ENCODE measurements at regions not wholly inside any gene's neighbourhood (a gene's known extent, or its start where the extent isn't known, plus 50 kb on each side); places are given as distances from the start of the nearest gene placed in this dataset.

DNA sequence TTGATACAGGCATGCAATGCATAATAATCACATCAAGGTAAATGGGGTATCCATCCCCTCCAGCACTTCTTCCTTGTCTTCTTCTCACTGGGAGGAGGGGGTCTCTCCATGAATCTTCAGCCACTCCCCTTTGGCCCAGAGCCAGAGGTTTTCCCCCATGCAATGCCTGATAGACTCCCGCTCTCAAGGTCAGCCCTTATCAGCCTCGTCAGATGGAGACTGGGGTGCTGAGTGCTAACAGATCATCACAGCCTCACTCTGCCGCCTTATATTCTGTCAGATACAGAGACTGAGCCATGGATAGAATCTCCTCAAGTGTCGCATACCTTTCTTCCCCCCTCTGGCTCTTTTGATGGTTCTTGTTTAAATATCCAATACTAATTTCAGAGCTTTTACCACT is 503.1 kb downstream of the AACS start:
- no peak for DNase-seq (ENCODE audit: low spot score)

DNA sequence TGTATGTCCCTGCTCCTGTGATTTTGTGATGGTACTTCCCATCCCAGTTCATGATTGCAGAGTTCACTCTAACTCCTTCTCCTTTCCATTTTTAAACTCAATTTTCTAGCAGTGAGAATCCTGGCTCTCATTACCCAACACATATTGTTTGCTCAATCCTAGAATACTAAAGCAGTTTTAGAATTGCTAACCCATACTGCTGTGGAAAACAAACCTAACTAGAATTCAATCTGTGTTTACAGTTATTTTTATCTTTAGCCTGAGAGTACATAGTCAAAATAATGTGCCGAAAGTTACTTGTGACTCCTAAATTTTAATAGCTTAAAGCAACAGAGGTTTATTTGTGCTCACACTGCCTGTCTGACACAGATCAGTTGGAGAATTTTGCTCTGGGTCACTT is 508.0 kb downstream of the AACS start:
- DNase-seq (ENCODE audit: low spot score), result no peak

DNA sequence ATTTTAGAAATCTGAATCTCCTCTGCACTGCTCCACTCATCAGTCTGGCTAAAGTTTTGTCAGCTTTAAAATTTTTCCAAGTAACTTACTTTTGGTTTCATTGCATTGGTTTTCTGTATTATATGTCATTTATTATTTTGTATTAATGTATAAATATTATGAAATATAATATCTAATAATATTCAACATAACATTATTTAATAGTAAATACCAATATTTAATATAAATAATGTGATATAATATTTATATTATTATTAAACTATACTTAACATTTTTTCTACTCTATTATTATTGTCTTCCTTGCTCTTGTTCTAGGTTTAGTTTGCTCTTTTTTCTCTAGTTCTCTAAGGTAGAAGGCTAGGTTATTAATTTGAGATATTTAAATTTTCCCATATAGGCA is 512.1 kb downstream of the AACS start:
- DNase-seq (ENCODE audit: low spot score), result no peak

DNA sequence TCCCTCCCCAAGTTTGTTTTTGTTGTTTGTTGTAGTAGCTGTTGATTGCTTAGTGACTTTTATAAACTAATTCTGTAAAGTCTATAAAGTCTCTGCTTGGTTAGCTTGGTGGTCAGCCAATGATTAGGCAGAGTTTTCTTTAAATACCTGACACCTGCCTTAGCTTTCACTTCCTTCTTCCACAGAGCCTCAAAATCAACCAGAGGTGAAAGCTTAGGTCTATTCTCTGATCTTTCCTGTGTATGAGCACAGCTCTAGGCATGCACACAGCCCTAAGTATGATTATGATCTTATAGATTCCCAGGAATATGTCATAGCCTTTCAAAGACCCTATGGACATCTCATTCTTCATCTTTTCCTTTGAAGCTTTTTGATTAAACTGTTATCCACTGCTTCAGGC is 514.7 kb downstream of the AACS start:
- DNase-seq (ENCODE audit: low spot score), result no peak

DNA sequence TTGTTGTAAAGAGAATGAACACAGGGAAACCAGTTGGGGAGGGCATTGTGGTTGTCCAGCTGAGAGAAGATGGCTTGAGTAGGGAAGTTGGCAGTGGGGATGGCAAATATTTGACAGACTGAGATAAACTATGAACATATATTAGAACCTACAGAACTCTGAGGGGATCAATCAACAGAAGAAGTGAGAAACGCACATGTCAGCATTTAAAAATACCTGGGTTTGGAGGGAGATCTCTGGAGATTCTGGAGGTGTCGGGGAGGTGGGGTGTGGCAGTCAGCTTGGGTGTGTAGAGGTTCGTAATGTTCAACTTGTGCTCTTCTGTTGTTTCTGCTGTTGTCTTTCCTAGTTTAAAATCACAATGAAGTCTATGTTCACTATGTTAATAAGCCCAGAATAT is 517.8 kb downstream of the AACS start:
- DNase-seq (ENCODE audit: low spot score), result no peak

DNA sequence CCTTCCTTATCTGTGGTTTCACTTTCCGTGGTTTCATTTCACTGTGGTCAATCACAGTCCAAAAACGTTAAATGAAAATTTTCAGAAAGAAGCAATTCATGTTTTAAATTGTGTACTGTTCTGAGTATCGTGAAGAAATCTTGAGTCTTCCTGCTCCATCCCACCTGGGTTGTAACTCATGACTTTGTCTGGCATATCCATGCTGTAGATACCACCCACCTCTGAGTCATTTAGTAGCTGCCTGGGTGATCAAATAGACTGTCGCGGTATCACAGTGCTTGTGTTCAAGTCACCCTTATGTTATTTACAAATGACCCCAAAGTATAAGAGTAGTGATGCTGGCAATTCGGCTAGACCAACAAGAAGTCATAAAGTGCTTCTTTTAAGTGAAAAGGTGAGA is 521.2 kb downstream of the AACS start:
- no peak for DNase-seq (ENCODE audit: low spot score)

DNA sequence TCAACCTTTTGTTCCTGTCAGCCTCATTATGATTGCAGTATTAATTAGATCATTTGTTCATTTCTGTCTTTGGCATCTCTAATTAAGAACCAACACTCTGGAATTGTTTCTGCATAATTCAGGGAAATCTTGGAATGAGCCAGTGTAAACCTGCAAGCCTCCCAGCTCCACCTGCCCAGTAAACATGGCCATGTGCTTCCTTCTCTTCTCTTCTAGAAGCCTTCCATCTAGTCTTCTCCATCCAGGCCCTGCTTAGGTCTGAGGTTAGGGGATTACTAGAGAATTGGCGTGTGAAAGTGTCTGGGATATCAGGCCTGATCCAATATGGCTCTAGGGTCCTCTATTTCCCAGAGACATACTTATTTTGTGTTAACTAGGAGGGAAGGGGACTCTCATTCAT is 528.0 kb downstream of the AACS start:
- no peak for DNase-seq (ENCODE audit: low spot score)

DNA sequence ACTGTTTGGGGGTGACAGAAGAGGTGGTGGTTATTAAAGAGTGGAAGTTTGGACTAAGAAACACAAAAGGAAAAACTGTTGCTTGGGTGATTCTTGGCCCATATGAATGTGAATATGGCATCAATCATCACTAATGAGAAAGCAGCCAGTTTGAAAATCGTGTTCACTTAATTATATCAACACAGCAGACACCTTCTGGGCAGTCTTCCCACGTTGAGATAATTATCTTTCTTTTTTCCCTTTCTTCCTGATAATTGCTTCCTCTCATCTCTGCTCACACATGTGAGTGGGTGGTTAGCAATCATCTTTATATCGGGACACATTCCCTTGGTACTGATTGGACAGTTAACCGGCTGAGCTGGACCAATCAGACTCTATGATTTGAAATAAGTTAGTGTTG is 539.7 kb downstream of the AACS start:
- DNase-seq (ENCODE audit: low spot score), result no peak

DNA sequence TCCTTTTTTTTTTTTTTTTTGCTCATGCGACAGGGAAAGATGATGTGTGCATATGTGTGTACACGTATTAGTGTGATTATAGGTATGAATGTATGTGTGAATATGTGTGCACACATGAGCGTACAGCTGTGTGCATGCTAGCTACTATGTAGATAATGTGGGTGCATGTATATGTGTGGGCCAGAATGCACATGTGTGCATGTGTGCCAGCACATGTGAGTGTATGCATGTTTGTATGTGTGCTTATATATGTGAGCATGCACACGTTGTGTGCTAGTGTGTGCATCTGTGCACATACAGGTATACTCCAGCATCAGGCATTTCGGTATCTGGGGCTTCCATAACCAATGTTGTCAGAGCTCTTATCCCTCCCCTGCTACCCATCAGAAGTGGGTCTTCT is 541.1 kb downstream of the AACS start:
- DNase-seq (ENCODE audit: low spot score), result no peak

DNA sequence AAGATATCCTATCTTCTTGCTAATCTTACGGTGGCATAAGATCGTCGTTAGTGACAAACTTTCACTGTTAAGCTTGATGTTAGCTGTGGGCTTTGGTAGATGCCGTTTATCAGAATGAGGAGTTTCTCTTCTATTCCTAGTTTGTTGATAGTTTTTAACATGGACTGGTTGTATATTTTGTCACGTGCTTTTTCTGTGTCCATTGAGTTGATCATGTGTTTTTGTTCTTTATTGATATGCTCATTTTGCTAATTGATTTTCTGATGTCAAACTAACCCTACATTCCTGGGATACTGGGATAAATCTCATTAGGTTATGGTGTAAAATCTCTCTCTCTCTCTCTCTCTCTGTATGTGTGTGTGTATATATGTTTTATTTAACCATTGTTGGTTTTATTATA is 545.1 kb downstream of the AACS start:
- DNase-seq (ENCODE audit: low spot score), result no peak

DNA sequence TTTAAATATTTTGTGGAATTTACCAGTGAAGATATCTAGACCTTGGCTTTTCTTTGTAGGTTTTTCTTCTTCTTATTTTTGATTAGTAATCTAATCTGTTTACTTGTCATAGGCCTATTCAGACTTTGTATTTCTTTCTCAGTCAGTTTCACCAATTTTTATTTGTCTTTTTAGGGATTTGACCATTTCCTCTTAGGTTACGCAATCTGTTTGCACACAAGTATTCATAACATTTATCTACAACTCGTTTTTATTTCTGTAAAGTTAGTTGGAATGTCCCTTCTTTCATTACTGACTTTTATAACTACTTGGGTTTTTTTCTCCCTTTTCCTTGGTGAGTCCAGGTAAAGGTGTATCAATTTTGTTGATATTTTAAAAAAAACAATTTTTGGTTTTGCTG is 545.7 kb downstream of the AACS start:
- DNase-seq (ENCODE audit: low spot score), result no peak

DNA sequence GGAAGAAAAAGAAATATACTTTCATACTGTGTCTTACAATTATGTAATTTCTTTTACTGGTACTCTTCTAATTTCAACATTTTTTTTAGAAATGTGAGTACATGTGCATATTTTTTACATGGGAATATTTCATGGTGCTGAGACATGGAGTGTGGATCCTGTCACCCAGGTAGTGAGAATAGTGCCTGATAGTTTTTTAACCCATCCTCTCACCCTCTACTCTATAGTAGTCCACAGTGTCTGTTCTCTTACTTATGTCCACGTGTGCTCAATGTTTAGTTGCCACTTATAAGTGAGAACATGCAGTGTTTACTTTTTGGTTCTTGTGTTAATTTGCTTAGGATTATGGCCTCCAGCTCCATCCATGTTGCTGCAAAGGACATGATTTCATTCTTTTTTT is 548.8 kb downstream of the AACS start:
- no peak for DNase-seq (ENCODE audit: low spot score)

DNA sequence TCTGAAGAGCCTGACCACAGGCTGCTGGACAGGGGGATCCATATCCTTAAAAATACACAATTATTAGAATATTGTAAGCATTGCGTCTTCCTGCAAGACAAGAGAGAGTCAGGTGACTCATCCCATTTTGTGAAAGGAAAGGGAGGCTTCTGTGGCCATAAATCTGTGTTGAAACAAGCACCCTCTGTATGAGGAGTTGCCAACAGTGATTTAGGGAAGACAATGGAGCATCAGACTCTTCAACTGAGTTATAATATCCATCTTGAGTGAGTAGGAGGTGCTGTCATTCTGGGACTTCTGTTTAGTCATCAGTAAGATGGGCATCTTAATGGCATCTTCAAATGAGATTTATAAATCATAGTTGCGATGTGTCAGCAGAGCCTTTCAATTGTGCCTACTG is 554.5 kb downstream of the AACS start:
- DNase-seq (ENCODE audit: low spot score), result no peak

DNA sequence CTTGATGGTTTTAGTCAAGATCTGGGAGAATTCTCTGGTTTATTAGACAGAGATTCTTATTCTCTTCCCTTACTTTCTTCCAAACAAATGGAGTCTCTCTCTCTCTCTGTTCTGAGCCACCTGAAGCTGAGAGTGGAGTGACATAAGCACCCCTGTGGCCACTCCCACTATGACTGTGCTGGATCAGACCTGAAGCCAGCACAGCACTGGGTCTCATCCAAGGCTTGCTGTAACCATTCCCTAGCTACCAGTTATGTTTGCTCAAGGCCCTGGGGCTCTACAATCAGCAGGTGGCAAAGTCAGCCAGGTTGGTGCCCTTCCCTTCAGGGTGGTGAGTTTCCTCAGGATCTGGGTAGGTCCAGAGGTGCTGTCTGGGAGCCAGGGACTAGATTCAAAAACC is 568.5 kb downstream of the AACS start:
- DNase-seq (ENCODE audit: low spot score), result no peak

DNA sequence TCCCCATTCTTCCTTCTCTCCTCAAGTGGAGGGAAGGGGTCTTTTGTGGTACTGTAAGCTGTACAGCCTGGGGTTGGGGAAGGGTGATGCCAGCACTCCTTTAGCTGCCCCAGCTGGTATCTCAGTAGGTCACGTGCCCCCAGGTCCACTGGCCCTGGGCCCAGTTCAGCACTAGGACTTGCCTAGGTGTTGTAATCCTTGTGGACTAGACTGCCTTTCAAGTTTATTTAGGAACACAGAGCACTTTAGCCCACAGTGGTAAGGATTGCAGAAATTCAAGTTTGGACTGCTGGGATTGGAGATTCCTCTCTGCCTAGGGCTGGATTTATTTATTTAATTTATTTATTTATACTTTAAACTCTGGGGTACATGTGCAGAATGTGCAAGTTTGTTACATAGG is 569.6 kb downstream of the AACS start:
- DNase-seq (ENCODE audit: low spot score), result no peak

DNA sequence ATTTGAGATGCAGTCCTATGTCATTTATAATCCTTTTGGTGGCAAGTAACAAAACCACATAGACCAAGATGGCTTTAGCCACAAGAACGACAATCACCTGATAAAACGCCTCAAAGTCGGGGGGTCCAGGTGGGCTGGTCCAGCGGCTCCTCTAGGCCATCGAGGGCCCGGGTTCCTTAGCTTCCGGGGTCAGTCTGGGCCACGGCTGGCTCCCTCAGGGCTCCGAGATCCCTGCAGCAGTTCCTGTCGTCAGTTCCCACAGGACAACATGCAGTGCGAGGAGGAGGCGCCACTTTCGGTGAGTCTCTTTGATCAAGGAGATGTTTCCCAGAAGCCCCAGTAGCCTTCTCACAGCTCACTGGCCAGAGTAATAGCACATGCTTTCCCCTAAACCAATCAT is 574.6 kb downstream of the AACS start:
- DNase-seq (ENCODE audit: low spot score), result no peak

DNA sequence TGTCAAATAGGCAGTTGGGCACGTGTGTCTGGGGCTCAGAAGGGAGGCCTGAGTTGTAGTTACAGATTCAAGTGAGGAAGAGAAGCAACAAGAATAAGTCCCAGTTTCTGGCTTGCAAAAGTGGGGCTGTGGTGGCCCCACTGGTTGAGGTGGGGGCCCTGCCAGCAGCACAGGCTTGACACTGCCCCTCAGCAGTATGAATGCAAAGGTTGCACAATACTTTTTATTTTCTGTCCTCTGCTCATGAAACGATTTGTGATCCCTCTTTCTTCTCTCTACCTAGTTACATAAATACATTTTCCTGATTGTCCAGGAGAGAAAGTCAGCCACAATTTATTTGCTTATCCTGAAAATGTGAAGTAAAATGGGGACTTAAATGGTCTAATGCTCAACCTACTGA is 577.8 kb downstream of the AACS start:
- DNase-seq (ENCODE audit: low spot score), result no peak

DNA sequence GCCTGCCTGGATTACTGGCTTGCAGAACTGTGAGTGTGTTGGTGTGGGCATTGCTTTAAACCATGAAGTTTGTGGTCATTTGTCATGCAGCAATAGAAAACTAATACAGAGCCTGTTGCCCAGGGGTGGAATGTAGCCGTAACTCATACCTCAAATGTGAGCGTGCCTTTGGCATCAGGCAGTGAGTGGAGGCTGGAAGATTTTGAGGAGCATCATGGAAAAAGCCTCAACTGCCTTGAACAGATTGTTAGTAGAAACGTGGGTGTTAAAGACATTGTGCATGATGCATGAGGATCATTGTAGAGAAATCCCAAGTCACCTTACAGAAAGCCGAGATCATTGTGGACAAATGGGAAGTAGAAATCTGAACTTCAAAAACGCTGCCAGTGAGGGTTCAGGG is 580.5 kb downstream of the AACS start:
- no peak for DNase-seq (ENCODE audit: low spot score)

DNA sequence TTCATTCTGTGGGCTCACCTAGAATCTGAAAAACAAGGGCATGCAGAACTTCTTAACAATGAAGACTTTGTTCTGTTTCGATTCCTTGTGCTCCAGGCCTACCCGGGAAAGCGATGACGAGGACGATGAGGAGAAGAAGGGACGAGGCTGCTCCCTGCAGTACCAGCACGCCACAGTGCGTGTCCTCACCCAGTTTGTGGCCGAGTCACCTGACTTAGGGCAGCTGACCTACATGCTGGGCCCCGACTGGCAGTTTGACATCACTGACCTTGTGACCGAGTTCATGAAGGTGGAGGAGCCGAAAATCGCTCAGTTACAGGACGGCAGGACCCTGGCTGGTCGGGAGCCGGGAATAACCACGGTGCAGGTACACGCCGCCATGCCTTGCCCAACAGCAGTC is 585.4 kb downstream of the AACS start:
- no peak for DNase-seq (ENCODE audit: low spot score)

DNA sequence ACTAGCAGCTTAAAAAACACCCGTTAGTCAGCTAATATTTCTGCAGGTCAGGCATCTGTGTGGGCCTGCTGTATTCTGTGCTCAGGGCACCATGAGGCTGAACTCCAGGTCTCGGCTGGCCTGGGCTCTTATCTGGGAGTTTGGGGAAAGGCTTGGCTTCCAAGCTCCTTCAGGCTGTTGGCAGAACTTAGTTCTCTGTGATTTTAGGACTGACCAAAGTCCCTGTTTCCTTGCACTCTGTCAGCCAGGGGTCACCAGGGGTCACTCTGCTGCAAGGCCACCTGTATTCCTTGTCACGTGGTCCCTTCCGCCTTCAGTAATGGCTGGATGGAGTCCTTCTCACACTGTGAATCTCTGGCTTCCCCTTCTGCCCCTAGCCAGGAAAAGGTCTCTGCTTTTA is 586.4 kb downstream of the AACS start:
- DNase-seq (ENCODE audit: low spot score), result no peak

DNA sequence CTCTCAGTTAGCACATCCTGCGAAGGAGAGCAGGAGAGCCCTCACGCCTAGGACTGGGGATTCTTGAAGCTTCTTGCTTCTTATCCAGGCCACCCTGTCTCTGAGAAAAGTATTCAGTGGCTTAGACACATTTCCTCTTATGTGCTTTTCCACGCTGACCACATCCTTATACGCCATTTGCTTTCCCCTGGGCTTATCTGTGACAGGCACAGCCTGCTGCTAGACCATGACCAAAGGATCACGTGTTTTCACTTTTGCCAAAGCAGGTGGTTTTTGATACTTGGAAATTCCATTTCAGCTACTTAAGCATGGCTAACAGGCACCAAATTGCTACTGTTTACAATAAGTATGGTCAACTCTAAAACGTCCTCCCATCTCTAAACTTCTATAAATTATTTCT is 587.4 kb downstream of the AACS start:
- no peak for DNase-seq (ENCODE audit: low spot score)

DNA sequence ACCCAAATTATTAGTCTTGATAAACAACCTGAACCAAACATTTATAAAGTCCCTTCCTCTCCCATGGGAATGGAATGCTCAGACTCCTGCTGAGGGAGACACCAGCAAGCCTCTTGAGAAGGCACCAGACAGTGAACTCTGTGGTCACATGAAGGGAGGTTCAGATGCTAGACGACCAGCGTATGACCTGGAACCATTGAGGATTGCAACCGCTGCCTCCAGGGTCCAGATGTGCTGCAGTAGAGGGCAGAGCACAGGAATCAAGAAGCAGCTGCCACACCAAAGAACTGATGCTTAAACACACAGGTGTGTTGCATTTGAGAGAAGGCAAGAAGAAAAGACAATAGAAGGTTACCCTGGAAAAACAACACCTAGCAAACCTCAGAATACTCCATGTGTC is 592.4 kb downstream of the AACS start:
- DNase-seq (ENCODE audit: low spot score), result no peak

DNA sequence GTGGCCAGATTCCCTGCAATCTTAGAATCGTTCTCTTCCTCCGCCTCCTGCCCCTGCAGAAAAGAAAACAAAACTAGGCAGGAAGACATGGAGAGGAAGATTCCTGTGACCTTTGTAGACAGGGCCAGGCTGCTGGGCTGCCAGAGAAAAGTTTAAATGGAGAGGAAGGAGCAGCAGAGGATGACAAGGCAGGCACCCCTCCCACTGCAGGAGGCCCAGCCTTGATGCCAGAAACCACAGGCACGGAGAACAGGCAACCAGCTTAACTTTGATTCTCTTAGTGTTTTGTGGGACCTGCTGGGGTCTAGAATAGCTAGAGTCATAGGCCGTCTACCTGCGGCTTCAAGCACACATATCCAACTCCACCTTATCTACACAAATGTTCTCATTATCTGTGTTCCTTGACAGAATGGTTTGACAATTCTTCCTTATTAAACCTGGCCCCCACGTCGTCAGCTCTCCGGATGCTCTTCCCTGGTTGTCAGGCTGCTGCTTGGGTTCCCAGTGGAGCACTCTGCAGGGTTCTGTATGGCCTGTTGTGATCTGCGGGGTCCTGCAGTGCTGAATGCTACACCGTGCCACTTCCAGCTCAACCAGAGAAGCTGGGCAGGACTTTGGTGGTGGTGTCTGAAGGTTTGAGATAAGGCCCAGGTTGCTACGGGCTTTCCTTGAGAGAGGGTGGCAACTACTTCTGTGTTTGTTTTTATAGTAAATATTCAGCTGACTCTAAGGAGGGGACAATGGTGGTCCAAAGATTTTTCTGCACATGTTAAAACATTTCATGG is 609.5 kb downstream of the AACS start:
- no peak for DNase-seq (ENCODE audit: low spot score)

DNA sequence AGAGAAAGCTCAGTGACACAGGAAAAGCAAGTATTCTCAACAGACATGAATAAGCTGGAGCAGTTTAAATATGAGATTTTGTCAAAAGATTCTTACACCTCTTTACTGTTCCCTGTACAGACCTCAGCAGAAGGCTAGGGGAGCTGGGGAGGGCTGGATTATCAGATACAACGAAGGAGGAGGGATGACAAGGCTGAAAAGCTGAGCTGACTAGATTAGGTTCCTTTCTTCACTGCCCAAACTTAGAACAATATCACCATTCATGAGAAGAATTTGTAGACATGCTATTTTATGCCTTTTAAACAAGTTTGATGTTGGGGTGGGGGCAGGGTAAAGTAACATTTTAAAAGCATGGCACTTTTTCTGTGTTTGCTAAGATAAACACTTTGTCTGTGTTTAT is 611.1 kb downstream of the AACS start:
- no peak for DNase-seq (ENCODE audit: low spot score)

DNA sequence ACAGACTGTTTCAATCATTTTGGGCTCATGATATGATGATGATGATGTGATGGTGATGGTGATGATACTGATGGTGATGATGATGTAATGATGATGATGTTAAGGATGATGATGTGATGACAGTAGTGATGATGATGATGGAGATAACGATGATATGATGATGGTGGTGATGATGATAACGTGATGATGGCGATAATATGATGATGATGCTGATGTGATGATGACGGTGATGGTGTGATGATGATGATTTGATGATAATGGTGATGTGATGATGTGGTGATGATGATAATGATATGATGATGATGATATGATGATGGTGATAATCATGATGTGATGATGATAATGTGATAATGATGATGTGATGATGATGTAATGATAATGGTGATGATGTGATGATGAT is 612.6 kb downstream of the AACS start:
- DNase-seq (ENCODE audit: low spot score), result no peak
